ENCODE measurements at regions not wholly inside any gene's neighbourhood (a gene's known extent, or its start where the extent isn't known, plus 50 kb on each side); places are given as distances from the start of the nearest gene placed in this dataset.
"Not testable (repeated sequence)": the region's sequence is repeated elsewhere in the genome, so short reads cannot be mapped to it uniquely, and the experiment has no call there.

DNA sequence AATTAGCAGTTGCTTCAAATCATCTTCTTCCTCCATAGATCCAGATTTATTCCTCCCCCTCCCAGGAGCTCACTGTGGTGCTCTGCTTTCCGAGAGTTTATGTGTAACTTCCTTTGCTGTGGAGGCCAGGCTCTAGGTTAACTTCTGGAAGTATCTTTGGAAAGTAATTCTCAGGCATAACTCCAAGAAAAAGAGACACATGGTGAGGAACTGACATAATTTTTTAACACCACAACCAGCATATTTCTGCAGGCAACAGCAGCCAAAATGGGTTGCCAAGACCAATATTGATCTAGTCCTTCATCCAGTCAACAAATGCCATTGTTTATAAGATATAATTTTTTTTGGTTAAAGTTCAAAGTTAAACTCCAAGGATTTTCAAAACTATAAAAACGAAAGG, 114.5 kb upstream of the RBPJ start:
- DNase-seq (ENCODE audit: low read depth in 3 of 3, low spot score in 1 of 3): no peak

DNA sequence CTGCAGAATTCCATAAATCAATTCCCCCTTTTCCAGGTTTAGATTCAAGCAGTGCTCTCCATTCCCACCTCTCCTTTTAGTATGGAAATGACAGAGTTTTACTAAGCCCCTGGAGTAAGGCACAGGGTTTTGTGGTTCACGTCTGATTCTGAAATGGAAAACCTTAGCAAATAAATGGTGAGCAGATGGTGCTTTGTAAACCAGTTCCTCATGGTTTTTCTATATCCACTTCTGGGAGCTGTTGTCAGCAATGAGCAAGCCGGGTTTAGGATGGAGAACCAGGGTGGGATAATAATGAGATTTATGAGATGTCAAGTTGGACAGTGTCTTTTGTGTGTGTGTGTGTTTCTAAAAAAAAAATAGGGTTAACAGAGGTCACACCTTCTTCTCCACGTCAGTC, 113.8 kb upstream of the RBPJ start:
- DNase-seq (ENCODE audit: low read depth in 3 of 3, low spot score in 1 of 3): no peak

DNA sequence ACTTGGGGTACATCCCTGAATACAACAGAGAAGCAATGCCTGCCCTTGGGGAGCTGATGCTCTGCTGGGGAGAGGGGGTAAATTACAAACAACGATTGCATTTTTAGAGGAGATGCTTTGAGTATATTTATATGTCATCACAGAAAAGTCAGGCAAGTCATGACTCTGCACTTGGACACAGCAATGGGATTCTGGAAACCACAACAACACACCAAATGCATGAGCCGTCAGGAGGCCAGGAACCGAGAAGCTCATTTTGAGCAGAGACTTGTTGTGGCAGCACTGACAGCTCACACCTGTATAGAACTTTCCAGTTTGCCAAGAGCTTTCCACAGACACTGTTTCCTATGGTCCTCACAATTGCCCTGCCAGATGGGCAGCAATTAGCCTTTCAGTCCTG, 113.2 kb upstream of the RBPJ start:
- DNase-seq (ENCODE audit: low read depth in 3 of 3, low spot score in 1 of 3): no peak

DNA sequence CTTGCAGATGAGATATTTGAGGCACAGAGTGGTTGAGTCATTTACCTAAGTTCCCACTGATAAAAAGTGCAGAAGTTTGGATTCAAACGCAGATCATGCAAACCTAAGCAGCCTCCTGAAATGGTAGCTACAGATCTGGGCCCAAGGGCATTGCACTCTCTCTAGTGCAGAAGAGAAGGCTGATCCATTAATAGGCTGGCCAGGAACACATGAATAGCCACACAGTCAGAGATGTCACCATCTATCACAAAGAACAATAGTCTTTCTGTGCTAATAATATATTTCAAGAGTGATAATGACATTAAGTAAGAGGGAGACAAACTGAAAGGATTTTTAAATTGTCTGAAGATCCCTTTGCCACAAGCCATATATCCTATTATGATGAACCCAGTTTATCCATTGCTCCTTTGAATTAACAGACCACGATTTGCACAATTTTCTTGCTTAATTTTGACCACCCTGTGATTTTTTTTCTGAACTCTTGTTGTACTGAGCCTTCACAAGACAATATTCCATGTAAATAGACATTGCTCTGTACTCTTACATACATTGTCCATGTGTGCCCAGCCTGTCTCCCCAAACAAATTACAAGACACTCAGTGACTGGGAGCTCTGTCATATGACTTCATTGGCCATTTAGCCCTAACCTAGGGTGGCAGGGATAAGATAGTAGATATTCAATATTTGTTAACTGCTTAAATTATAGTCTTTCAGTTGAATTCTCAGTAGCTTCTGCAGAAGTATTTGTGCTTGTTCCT, 112.4 kb upstream of the RBPJ start:
- DNase-seq (ENCODE audit: low read depth in 3 of 3, low spot score in 1 of 3): no peak

DNA sequence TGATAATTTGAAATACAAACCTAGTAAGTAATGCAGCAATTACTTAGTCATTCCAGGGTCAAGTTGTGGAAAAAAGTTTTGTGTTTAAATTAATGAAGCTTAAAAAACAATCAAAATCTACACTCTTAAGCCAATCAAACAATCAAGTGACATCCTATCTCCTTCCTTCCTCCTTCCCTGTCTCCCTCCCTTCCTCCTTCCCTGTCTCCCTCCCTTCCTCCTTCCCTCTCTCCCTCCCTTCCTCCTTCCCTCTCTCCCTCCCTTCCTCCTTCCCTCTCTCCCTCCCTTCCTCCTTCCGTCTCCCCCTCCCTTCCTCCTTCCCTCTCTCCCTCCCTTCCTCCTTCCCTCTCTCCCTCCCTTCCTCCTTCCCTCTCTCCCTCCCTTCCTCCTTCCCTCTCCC, 111.4 kb upstream of the RBPJ start:
- not testable (repeated sequence) for DNase-seq (ENCODE audit: low read depth in 3 of 3, low spot score in 1 of 3)

DNA sequence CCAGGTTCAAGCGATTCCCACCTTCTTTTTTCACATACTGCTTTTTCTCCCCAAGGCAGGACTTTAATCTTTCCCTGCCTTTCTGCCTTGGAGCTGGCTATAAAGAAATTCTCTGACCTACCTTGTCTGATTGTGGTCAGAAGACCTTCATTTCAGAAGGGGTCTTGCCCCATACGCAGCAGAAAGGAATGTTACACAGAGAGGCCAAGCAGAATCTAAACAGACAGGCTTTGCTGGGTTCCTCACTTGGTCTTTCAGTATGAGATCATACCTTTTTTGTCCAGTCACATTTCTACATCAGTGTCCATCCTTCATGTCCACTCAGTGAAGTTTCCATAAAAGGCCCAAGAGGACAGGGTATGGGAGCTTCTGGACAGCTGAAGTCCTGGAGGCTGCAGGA, 108.3 kb upstream of the RBPJ start:
- no peak for DNase-seq (ENCODE audit: low read depth in 3 of 3, low spot score in 1 of 3)

DNA sequence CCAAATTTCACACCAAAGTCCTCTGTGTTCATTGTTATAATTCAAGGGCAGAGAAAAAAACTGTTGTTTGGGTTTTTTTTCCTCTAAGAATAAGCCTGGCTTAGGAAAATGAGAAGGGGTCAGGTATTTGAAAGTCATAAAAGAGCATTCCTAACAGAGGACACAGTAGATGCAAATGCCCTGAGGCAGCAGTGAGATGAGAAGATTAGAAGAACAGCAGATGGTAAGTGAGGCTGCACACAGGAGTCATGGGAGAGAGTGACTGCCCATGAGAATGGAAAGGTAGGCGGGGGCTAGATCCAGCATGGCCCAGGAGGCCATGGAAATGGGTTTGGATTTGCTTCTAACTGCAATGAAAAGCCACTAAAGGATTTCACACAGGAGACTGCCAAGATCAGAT, 107.5 kb upstream of the RBPJ start:
- DNase-seq (ENCODE audit: low read depth in 3 of 3, low spot score in 1 of 3): no peak

DNA sequence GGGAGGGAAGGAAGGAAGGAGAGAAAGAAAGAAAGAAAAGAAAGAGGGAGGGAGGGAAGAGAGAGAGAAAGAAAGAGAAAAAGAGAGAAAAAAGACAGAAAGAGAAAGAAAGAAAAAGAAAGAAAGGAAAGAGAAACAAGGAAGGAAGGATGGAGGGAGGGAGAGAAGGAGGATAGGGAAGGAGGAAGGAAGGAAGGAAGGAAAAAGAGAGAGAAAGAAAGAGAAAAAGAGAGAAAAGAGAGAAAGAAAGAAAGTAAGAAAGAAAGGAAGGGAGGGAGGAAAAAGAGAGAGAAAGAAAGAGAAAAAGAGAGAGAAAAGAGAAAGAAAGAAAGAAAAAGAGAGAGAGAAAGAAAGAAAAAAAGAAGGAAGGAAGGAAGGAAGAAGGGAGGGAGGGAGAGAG, 105.8 kb upstream of the RBPJ start:
- no peak for DNase-seq (ENCODE audit: low read depth in 3 of 3, low spot score in 1 of 3)

DNA sequence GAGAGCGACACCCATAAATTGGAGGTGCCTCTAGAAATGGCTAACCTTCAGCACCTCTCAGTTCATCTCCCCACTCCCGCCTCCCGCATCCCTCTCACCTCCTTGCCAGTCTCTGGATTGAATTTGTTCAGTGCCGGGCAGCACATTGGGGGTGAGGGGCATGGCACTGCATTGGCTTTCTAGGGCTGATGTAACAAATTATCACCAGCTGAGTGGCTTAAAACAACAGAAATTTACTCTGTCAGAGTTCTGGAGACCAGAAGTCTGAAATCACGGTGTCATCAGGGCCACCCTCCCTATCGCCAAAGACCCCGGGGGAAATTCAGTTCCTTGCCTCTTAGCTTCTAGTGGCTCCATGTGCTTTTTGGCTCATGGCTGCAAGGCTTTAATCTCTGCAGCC, 105.1 kb upstream of the RBPJ start:
- no peak for DNase-seq (ENCODE audit: low read depth in 3 of 3, low spot score in 1 of 3)

DNA sequence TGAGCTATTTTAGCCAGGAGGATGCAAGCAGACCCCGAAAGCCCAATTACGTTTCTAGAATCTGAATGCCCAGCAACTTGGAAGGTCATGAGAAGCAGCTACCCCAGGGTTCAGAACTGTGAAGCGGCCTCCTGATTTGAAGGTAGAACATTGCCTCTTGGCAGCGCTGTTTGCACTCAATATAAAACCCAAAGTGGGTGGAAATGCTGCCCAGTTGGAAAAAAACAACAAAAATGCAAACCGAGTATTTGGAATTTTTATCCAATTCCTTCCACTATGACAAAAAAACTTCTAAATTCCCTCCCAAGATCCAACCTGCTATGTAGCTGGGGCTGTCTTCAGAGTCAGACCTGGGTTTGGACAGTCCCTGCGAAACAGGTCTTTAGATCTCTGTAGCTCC, 103.3 kb upstream of the RBPJ start:
- no peak for DNase-seq (ENCODE audit: low read depth in 3 of 3, low spot score in 1 of 3)

DNA sequence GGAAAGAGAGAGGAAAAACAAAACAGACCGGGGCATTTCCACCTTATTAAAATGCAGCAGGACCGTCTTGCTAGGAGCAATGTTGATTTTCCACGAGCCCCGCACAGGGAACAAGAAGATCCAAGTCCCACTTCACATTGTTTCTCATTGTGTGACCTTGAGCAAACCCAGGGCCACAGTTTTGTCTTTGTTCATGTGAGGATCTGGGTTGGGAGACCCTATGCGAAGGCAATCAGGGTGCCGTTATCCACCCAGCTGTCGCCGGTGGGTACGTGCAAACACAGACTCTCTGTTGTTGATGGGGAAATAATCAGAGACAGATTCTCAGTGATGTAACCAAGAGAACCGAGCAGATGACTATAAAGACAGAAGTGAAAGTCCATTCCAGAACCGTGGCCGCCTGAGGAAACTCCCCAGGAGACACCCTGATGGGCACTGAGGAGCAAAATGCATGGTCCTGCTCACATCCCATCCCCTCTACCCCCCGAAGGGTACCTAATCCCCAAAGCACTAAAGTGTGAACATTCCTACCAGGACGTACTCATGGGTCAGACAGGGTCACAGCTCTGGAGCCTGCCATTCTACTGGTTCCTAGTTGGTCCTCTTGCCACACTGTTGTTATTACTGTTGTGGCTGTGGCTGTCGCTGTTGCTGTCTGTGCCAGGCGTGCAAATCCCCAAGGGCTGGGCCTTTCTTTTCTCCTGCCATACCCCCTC, 102.7 kb upstream of the RBPJ start:
- no peak for DNase-seq (ENCODE audit: low read depth in 3 of 3, low spot score in 1 of 3)

DNA sequence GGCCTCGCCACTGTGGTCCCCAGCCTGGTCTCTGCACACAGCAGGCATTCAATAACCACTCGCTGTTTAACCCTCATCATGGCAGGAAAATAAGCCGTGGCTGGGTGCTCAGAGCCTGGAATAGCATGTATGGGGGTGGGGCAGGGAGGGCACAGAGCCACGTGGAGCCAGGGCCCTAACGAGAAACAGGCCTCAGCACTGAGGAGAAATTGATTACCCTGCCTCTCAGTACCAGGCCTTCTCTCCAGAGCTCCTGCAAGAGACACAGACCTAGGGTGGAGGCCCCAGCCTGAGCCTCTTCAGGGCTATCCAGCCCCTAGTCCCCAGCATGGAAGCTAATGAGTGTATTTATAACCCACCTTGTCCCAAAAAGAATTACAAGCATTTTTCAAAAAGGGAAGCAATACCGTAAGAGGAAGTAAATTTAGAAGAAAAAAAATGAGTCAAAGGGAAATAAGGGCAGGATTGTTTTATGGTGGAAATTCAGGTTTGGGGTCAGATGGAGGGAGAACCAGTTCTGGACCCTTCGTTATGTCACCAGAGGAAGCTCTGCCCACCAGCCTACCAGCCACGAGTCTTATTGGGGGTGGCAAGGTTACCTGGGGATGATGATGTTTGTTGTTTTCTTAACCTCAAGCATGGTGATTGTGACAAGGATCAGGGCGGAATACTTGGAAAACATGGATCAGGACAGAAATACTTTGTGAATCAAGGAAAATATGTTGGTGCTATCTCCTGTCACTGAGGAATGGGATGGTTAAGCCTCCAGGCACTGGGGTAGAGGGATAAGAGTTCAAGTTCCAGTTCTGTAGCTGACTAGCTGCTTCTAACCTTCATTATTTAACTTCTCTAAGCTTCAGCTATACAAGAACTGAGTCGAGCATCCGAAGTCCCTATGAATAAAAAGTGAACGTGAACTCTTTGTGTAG, 101.9 kb upstream of the RBPJ start:
- no peak for DNase-seq (ENCODE audit: low read depth in 3 of 3, low spot score in 1 of 3)

DNA sequence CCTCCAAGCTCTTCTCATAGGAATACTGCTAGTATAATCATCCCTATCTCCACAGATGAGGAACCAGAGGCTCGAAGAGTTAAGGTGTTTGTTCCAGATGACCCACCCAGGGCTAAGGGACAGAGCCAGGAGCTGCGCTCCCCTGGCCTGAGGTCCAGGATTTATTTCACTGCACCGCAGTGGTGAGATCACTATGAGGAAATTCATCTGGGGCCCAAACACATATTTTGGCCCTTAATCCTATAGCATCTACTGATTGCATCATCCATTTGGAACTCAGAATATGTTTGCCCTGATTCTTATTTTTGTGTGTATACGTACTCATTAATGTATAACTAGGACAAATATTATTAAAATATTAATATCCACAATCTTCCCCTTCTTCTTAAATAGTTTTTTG, 100.1 kb upstream of the RBPJ start:
- no peak for DNase-seq (ENCODE audit: low read depth in 3 of 3, low spot score in 1 of 3)

DNA sequence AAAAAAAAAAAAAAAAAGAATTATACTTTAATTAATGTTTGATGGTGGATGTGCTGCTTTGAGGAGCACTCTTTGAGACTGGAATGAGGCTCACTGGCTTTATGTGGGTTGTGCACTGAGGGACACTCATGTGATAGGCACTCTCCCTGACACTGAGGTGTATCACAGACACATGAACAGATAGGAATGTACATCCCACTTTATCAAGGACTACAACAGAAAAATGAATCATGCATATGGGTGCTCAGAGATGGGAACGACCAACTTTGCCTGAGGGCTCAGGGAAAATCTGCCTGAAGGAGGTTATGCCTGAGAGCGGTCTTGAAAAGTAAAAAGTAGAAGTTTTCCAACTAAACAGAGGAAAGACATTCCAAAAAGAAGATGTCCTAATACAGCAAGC, 97.7 kb upstream of the RBPJ start:
- DNase-seq (ENCODE audit: low read depth in 3 of 3, low spot score in 1 of 3): no peak

DNA sequence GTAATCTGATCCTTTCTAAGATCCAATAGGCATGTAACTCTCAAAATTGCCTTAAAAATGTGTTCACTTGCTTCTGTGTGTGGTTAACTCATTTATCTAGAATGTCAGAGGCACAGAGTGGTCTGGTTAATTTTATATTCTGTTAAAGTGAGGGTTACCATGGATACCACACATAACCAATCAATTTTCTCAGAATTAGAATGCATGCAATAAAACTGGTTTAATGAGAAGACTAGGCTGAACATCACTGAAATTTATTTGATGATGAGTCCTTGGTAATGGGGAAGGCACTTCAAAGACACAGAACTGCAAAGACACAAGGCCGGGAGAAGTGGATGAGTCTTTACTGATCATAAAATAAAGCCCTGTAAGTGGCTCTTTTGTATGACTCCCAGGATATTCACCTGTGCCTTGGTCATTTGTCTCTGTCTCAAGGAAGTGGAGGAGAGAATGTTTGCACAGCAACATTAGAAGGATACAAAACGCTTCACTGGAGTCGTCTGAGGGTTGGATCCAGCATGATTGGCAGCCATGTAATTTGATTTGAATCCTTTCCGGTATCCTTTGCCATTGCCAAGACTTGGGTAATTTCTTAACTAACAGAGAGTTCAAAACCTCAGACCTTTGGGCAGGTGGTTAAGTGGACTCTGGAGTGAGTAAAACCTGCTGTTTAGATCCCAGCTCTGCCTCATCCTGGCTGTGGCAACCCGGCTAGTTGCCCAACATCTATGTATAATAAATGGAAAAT, 94.0 kb upstream of the RBPJ start:
- no peak for DNase-seq (ENCODE audit: low read depth in 3 of 3, low spot score in 1 of 3)

DNA sequence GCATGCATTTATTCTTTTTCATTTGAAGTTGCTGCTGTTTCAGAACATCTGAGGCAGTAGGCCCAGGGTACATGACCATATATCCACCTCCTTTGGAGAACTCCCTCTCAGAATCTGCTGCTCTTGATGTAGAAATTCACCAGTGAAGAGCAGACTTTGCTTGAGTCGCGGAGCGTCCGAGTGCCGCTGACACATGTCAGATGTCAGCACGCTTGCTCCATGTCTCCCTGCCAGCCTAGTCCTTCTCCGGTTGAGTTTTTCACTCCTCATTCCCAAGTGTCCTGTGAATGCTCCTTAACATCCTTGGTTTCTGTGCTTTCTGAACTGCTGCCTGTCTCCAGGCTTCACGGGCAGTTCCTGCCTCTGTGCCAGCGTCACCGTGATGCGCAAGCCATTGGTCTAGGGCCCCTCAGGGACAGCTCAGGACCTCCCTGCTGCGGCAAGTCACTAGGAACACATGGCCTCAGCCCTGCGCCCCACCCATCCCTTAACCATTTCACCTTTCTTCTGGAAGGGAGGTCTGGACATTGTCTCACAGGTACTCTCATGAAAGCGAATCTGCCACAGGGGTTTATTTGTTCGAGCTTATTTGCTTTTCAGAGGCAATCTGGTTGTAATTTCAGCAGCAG, 93.1 kb upstream of the RBPJ start:
- no peak for DNase-seq (ENCODE audit: low read depth in 3 of 3, low spot score in 1 of 3)

DNA sequence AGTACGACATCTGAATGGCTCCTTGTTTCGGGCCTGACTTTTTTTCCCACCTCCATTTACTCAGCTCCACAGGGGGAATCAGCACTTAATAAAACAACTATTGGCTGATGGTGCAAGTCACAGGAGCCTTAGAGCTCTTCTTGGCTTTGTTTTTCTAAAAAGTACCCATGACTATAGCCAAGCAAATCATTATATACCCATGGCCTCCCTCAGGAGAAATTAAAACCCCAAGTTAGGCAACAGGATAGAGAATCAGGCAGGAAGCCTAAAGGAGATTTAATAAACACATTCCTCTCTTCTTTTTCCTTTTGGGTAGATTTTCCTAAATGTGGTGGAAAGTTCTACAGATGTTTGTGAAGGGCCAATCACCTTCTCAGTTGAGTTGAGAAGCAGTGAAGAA, 91.9 kb upstream of the RBPJ start:
- no peak for DNase-seq (ENCODE audit: low read depth in 3 of 3, low spot score in 1 of 3)

DNA sequence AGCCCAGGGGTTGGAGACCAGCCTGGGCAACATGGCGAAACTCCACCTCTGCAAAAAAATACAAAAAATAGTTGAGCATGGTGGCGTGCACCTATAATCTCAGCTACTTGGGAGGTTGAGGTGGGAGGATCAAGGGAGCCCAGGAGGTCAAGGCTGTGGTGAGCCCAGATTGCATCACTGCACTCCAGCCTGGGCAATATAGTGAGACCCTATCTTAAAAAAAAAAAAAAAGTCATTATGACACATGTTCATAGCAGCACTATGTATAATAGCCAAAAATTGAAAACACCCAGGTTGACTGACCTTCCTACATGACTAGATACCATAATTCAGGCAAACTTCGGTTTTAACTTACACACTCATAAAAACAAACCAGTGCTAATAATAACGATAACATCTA, 90.8 kb upstream of the RBPJ start:
- DNase-seq (ENCODE audit: low read depth in 3 of 3, low spot score in 1 of 3): no peak

DNA sequence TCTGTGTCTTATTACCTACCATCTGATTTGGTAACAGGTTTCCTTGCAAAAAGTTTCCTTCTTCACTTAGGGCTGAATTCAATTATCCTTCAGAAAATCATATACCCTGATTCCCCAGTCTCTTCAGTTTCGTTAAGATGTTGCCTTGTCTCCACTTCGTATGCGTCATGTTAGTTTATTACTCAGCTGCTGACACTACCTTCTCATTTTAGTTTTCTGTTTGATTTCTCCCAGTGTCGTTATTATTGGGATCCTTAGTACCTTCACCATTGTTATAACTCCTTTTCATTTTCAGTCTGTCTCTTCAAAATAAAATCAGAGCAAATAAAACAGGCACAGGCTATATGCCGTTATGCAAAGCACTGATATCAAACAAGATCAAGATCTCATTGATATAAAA, 87.5 kb upstream of the RBPJ start:
- no peak for DNase-seq (ENCODE audit: low read depth in 3 of 3, low spot score in 1 of 3)

DNA sequence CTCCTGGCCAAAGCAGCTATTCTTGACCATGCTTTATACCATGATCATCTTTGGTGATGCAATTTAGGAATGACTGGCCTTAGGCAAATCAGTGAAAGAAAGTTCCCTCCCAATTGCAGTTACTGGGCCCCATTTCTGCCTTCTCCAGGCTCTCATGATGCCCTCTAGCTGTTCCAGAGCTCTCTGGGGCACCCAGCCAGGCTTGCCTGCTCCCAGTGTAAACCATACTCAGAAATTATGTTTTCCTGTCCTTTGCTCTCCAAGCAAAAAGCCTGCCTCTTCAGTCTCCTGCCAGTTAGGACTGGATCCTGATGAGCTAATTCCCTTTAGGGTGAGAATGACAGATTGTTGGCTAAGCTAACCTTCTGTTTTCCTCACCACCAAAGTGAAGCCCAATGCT, 85.3 kb upstream of the RBPJ start:
- DNase-seq (ENCODE audit: low read depth in 3 of 3, low spot score in 1 of 3): no peak

DNA sequence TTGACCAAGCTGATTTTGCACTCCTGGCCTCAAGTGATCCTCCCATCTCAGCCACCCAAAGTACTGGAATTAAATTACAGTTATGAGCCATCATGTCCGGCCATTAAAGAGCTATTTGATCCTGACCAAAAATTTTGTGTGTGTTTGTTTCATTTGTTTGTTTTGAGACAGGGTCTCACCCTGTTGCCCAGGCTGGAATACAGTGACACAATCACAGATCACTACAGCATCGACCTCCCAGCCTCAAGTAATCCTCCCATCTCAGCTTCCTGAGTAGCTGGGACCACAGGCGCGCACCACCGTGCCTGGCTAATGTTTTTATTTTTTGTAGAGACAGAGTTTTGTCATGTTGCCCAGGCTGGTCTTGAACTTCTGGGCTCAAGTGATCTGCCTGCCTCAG, 82.9 kb upstream of the RBPJ start:
- no peak for DNase-seq (ENCODE audit: low read depth in 3 of 3, low spot score in 1 of 3)
